ENCODE measurements at regions not wholly inside any gene's neighbourhood (a gene's known extent, or its start where the extent isn't known, plus 50 kb on each side); places are given as distances from the start of the nearest gene placed in this dataset.
"Not testable (repeated sequence)": the region's sequence is repeated elsewhere in the genome, so short reads cannot be mapped to it uniquely, and the experiment has no call there.

GRCh38 chr12:114838480-114838879 lies 154.5 kb upstream of the TBX3 start:
- no peak for DNase-seq

DNA sequence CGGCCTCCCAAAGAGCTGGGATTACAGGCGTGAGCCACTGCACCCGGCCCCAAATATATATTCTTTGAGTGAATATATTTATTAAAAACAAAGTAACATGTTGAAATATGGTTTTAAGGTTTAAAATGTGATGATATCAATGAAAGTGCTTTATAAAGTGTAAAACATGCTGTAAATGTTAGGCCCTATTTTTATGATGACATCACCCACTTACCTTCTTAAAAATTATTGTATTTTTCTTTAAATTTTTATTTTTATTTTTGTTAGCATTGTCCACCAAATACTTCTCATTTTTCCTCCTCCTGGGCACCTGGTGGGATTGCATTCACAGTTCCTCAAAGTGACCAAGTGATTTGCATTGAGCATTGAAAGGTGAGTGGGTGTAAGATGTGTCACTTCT lies 152.6 kb upstream of the TBX3 start:
- DNase-seq: no peak

DNA sequence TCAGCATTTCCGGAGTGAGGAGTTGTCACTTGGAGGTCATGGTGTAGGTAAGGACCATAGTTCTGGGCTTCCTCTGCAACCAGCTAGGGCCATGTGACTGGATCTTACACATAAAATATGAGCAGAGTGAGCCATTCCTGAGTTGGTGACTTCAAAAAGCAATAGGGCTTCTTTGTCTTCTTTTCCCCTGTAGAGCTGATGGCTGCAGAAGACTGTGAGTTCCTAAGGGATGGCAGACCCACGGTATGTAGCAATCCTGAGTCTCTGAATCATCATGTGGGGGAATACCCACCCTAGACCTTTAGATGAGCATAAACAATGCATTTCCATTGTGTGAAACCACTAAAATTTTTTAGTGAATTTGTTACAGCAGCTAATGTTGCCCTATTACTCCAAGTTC lies 151.1 kb upstream of the TBX3 start:
- peak; percentile 83 for DNase-seq

DNA sequence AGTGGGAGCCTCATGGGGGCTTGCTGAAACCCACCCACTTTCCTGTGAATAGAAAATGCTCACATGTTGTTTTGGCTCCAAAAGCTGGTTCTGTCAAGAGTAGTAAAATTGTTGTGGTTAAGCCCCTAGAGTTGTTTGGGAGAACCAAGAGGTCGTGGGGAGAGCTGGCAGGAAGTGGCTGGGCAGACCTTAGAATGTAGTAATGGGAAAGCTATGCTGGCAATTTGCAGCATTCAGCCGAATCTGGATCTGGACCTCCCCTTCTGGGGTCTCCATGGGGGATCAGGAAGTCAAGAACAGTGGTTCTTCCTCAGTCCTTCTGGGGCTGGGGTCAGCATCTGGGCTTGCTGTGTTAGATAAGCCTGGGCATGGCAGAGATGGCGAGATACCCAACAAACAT lies 150.6 kb upstream of the TBX3 start:
- peak; percentile 77 for DNase-seq

GRCh38 chr12:114829833-114830232 lies 145.9 kb upstream of the TBX3 start:
- DNase-seq: no peak

GRCh38 chr12:114829244-114829643 lies 145.3 kb upstream of the TBX3 start:
- DNase-seq: not testable (repeated sequence)

DNA sequence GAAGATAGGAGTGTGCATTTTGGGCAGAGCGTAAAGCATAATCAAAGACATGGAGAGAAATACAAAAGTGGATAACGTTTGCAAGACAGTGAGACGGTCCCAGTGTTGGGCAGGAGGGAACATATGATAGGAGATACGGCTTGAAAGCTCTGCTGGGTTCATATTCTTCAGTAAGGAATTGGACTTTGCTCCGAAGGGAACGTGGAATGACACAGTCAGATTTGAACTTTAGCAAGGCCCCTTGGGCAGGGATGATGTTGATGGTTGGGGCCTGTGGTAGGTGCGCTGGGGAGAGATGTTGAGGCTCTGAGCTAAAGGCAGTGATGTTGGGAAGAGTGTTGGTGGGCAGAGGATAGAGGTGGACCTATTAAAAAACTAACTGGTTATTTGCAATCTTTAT lies 143.5 kb upstream of the TBX3 start:
- no peak for DNase-seq

DNA sequence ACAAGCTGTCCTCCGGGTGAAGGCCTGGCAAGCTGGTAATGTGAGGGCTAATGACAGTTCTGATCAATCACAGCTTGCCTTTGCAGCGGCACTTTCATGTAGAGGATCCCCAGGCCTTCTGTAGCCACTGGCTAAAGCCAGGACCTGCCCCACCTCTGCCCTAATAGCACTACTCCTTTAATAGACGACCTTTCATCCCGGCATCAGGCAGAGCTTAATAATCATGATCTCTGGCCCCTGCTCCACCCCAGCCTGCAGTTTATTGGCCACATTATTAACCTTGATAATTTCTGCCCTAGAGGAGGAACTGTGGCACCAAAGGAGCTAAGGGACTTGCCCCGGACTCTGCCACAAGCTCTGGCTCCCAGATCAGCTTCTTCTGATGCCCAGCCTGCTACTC lies 142.3 kb upstream of the TBX3 start:
- DNase-seq: no peak

DNA sequence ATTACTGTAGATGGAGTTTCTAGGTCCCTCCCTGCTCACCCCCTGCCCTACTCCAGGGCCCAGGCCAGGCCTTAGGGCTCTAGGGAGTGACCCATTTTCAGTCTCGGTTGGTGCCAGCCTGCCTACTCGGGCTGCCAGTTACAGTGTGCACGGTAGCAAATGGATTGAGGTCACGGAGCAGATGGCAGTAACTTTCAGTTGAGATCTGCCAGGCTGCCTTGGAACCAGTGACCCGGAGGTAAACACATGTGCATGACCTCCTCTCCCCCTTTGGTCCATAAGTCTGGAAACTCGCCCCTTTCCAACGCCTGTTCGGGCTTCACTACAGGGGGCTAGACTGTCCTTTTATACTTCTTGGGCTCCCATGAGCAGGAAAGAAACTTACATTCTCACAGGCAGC lies 139.7 kb upstream of the TBX3 start:
- DNase-seq: no peak

GRCh38 chr12:114821570-114821969 lies 137.6 kb upstream of the TBX3 start:
- DNase-seq: peak; percentile 75

DNA sequence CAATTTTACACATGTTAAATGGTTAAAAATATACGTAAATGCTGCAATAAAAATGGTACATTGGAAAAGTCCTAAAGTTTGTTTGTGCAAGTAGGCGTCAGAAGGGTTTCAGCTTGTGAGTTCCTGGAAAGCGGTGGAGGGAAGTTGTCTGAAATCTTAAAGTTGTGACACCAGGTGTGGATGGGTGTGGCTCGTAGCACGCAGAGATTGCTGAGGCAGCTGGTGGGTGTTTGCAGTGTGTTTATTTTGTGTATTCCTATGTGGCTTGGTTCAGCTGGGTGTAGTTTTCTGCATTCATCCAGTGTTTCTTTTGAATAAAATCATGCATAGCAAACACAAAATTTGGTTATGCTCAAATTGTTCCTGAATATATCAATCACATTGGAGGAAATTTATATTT lies 136.8 kb upstream of the TBX3 start:
- no peak for DNase-seq

DNA sequence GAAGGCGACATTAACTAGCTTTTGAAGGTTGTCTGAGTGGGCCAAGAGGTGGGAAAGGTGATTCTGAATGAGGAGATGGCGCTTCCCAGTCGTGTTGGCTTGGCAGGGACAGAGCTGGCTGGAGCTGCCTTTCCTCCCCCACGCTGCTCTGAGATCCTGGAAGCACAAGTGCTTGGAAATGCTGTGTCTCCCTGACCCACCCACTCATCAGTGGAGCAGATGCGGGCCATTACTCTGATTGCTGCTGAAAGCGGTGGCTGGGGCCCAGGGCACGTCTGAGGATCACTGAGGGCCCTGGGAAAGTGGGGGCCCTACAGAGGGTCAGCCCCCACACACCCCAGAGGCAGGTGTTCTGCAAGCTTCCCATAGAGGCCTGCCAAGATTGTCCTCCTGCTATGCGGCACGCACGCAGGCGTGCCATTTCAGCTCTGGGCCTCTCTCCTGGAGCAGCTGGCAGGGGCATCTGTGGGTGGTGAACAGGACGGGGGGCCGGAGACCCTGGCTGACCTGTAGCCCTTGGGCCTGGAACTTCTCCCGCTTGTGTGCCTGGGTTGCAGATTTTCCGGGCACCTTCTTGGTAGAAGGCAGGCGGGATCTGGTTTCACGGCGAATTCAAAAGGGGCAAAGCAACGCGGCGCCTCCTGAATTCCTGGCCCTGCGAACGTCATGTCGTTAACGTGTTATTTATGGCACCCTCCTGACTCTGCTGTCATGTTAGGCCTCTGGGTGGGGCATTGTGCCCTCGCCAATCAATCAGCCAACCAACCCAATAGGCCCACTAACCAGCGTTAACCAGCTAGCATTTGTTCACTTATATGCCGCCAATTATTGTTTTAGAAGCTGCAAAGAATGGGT lies 133.8 kb upstream of the TBX3 start:
- DNase-seq: no peak

DNA sequence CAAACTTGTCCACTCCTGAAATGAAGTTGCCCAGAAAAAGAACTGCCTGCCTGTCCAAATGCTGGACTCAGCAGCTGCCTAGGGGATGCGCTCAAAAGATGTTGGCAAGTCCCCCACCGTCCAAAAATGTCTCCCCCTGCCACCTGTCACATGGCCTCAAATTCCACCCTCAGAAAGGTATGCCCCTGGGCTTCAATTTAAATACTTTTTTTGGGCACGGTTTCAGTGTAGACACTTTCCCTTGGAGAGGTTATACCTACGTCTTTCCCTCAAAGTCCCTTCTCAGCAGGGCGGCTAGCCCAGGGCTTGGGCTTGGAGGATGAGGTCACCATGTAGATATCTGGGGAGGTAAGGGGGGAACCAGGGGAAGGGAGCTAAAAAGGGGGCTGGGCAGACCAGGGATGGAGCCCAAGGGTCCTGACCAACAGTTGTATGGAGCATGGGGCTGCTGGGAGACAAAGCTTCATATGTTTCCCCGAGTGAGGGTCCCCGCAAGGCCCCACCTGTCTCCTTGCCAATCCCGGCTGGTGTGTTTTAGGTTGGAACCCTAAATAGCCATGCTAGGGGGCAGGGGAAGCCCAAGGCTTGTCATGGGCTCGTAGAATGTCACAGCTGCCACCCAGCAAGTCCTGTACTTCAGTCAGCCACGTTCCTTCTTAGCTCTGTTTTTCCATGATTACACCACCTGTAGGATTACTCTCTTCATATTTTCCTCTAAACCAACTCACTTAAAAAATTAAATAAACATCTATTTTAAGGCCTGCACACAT lies 131.2 kb upstream of the TBX3 start:
- DNase-seq: no peak

- peak; percentile 13 for DNase-seq
Measured at GRCh38 chr12:114812858-114813761, 129.1 kb upstream of the TBX3 start.

GRCh38 chr12:114812384-114812783 lies 128.4 kb upstream of the TBX3 start:
- DNase-seq: no peak

- DNase-seq: no peak
Measured at GRCh38 chr12:114809097-114809496, 125.1 kb upstream of the TBX3 start.

DNA sequence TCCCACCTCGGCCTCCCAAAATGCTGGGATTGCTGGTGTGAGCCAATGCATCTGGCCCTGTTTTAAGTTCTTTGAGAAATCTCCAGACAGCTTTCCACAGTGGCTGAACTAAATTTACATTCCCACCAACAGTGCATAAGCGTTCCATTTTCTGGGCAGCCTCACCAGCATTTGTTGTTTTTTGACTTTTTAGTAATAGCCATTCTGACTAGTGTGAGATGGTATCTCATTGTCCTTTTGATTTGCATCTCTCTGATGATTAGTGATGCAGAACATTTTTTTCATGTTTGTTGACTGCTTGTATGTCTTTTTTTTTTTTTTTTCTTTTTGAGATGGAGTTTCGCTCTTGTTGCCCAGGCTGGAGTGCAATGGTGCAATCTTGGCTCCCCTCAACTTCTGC lies 117.4 kb upstream of the TBX3 start:
- not testable (repeated sequence) for DNase-seq

DNA sequence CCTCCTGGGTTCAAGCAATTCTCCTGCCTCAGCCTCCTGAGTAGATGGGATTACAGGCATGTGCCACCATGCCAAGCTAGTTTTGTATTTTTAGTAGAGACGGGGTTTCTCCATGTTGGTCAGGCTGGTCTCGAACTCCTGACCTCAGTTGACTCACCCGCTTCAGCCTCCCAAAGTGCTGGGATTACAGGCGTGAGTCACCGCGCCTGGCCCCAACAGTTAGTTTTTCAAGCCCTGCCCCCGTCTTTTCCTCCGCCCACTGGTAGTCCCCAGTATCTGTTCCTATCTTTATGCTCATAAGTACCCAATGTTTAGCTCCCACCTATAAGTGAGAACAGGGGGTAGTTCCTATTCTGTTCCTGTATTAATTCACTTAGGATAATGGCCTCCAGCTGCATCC lies 116.6 kb upstream of the TBX3 start:
- DNase-seq: peak; percentile 49

DNA sequence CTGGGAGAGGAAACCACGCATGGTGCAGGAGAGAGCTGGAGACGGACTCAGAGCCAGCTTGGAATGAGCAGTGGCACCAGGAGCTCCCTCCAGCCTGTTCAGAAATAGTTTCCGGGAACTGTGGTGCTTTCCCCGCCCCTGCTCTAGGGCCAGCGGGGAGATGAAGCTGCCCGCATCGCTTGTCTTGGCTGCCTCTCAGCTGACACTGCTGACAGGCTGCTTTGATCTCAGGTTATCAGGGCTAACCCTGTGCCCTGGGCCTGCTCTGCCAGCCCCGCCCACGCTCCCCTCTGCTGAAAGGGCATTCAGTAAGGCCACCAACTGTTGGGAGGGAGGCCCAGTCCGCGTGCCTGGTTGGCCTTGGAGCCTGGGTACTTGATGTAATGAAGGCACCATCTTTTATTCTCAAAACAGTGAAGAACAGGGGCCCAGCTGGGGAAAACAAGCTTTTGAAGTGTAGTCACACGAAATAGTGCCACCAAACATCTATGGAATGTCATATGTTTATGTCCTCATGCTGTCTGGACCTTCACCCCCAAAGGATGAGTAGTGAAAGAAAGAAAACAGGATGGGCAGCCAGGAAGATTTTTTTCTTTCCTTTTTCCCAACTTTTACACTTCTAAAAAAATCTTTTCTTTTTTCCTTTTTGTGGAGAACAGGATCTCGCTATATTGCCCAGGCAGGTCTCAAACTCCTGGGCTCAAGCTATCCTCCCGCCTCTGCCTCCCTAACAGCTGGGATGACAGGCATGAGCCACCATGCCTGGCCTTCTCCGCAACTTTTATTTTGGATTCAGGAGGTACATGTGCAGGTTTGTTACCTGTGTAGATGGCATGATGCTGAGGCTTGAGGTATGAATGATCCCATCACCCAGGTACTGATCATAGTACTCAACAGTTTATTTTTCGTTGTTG lies 115.9 kb upstream of the TBX3 start:
- peak; percentile 78 for DNase-seq

- DNase-seq: no peak
Measured at GRCh38 chr12:114794049-114794558, 110.1 kb upstream of the TBX3 start.

DNA sequence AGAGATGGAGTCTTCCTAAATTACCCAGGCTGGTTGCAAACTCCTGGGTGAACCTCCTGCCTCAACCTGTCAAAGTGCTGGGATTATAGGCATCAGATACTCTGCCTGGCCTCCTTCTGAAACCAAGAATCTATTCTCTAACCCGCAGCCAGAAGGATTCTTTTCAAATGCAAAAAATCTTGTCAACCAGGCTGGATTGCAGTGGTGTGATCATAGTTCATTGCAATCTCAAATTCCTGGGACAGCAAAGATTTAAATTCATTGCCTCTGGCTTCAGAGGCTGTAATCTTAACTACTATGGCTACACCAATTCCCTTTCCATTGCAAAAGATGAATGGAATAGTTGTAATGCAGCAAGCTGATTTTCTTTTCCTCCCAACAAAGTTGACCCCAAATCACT lies 106.3 kb upstream of the TBX3 start:
- DNase-seq: no peak

- no peak for DNase-seq
Measured at GRCh38 chr12:114789821-114790220, 105.8 kb upstream of the TBX3 start.

Measured in fibroblast of skin of back (primary cell).